Osteocyte (in vitro differentiated cells): ENCODE measurements at regions not wholly inside any gene's neighbourhood (a gene's known extent, or its start where the extent isn't known, plus 50 kb on each side); places are given as distances from the start of the nearest gene placed in this dataset.
"Not testable (repeated sequence)": the region's sequence is repeated elsewhere in the genome, so short reads cannot be mapped to it uniquely, and the experiment has no call there.

Experiments
- DNase-seq: peaks from one replicate; pipeline ENCODE4 v3.0.0; 2021; ENCODE audit warnings: mixed read lengths; ENCODE audit not compliant: unreplicated experiment; ENCODE audit errors: extremely low spot score
- H3K27ac Mint-ChIP-seq: one replicate; pipeline ENCODE4 v1.8.0; 2021; ENCODE audit warnings: mild to moderate bottlenecking, mixed read lengths; ENCODE audit not compliant: unreplicated experiment
- H3K27me3 Mint-ChIP-seq: one replicate; pipeline ENCODE4 v1.8.0; 2021; ENCODE audit warnings: mixed read lengths; ENCODE audit not compliant: unreplicated experiment
- H3K36me3 Mint-ChIP-seq: one replicate; pipeline ENCODE4 v1.8.0; 2021; ENCODE audit warnings: mixed read lengths; ENCODE audit not compliant: unreplicated experiment
- H3K4me1 Mint-ChIP-seq: one replicate; pipeline ENCODE4 v1.8.0; 2021; ENCODE audit warnings: mixed read lengths; ENCODE audit not compliant: unreplicated experiment
- H3K4me3 Mint-ChIP-seq: one replicate; pipeline ENCODE4 v1.8.0; 2021; ENCODE audit warnings: mild to moderate bottlenecking, moderate library complexity, mixed read lengths; ENCODE audit not compliant: unreplicated experiment
- H3K9me3 Mint-ChIP-seq: one replicate; pipeline ENCODE4 v1.8.0; 2021; ENCODE audit warnings: mixed read lengths; ENCODE audit not compliant: unreplicated experiment
- TF ChIP-seq, protein P1 (sequence below): fragments of 200-600 bp; sonication (generic); IDR thresholded peaks from 2 replicates; pipeline ENCODE4 v1.5.0; 2021; ENCODE audit warnings: antibody characterized with exemption, mild to moderate bottlenecking, moderate library complexity

GRCh38 chr17:21592774-21593173 lies 99.5 kb upstream of the KCNJ18 start:
- DNase-seq: no peak
- H3K27ac Mint-ChIP-seq: no peak overlapping the region
- H3K27me3 Mint-ChIP-seq: no peaks in the 10 kb centered on the region
- H3K4me1 Mint-ChIP-seq: no peaks in the 10 kb centered on the region
- TF ChIP-seq, protein P1, sequence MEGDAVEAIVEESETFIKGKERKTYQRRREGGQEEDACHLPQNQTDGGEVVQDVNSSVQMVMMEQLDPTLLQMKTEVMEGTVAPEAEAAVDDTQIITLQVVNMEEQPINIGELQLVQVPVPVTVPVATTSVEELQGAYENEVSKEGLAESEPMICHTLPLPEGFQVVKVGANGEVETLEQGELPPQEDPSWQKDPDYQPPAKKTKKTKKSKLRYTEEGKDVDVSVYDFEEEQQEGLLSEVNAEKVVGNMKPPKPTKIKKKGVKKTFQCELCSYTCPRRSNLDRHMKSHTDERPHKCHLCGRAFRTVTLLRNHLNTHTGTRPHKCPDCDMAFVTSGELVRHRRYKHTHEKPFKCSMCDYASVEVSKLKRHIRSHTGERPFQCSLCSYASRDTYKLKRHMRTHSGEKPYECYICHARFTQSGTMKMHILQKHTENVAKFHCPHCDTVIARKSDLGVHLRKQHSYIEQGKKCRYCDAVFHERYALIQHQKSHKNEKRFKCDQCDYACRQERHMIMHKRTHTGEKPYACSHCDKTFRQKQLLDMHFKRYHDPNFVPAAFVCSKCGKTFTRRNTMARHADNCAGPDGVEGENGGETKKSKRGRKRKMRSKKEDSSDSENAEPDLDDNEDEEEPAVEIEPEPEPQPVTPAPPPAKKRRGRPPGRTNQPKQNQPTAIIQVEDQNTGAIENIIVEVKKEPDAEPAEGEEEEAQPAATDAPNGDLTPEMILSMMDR: no peak
- H3K4me3 Mint-ChIP-seq: no peak overlapping the region
- H3K36me3 Mint-ChIP-seq: no peaks in the 10 kb centered on the region
- peaks cover 4% of the 10 kb centered on the region for H3K9me3 Mint-ChIP-seq

GRCh38 chr17:21593452-21594105 lies 98.7 kb upstream of the KCNJ18 start:
- H3K4me3 Mint-ChIP-seq, H3K9me3 Mint-ChIP-seq, H3K27me3 Mint-ChIP-seq, H3K27ac Mint-ChIP-seq, H3K4me1 Mint-ChIP-seq, H3K36me3 Mint-ChIP-seq, DNase-seq: not testable (repeated sequence)

DNA sequence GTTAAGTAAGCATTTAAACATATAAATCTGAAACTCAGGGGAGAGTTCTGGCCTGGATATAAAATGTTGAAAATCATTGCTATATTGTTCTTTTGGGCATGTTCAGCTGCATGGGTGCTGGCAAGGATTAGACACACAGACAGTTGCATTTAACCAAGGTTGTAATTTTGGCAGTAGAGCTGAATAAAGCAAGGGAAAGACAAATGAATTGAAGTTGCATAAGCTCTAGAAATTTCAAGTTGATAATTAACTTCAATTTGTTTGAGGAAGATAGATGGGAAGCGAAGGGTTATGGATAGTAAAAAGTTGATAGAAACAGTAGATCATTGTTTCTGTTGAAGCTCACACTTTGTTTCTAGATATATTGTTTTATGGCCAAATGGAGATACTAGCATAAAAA lies 97.2 kb upstream of the KCNJ18 start:
- no peak for DNase-seq
- Mint-ChIP-seq H3K27me3 (no peaks in the 10 kb centered on the region), H3K27ac (no peak overlapping the region), H3K36me3 (no peaks in the 10 kb centered on the region), H3K4me3 (no peak overlapping the region), H3K4me1 (no peaks in the 10 kb centered on the region), H3K9me3 (peaks cover 4% of the 10 kb centered on the region)
- TF ChIP-seq, protein P1: no peak

- Mint-ChIP-seq H3K27me3 (no peaks in the 10 kb centered on the region), H3K27ac (no peak overlapping the region), H3K4me3 (no peak overlapping the region), H3K36me3 (no peaks in the 10 kb centered on the region), H3K4me1 (no peaks in the 10 kb centered on the region), H3K9me3 (peaks cover 6% of the 10 kb centered on the region)
- no peak for DNase-seq
- TF ChIP-seq, protein P1: no peak
These were observed 90.1 kb upstream of the KCNJ18 start for GRCh38 chr17:21602176-21602575.

DNA sequence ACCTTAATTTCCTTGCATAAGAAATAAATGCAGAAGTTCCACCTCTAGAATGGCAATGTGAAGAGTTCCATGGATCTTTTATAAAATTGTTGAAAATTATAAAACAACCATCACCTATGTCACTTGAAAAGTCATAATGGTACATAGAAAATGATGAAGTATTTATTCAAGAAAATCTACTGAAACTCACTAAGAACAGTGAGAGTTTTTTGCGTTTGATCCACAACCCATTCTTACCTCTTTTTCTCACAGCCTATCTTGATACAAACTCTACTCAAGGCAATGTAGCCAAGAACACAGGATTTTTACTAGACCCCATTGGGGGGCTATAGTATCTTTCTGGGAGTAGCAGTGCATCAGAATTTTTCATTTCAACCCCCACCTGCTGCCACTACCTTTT lies 89.0 kb upstream of the KCNJ18 start:
- H3K27ac Mint-ChIP-seq, H3K4me3 Mint-ChIP-seq, DNase-seq, H3K36me3 Mint-ChIP-seq, H3K4me1 Mint-ChIP-seq, H3K9me3 Mint-ChIP-seq, H3K27me3 Mint-ChIP-seq: not testable (repeated sequence)

- not testable (repeated sequence) for H3K9me3 Mint-ChIP-seq, DNase-seq, H3K36me3 Mint-ChIP-seq
These were observed 80.9 kb upstream of the KCNJ18 start for GRCh38 chr17:21611443-21611842.

DNA sequence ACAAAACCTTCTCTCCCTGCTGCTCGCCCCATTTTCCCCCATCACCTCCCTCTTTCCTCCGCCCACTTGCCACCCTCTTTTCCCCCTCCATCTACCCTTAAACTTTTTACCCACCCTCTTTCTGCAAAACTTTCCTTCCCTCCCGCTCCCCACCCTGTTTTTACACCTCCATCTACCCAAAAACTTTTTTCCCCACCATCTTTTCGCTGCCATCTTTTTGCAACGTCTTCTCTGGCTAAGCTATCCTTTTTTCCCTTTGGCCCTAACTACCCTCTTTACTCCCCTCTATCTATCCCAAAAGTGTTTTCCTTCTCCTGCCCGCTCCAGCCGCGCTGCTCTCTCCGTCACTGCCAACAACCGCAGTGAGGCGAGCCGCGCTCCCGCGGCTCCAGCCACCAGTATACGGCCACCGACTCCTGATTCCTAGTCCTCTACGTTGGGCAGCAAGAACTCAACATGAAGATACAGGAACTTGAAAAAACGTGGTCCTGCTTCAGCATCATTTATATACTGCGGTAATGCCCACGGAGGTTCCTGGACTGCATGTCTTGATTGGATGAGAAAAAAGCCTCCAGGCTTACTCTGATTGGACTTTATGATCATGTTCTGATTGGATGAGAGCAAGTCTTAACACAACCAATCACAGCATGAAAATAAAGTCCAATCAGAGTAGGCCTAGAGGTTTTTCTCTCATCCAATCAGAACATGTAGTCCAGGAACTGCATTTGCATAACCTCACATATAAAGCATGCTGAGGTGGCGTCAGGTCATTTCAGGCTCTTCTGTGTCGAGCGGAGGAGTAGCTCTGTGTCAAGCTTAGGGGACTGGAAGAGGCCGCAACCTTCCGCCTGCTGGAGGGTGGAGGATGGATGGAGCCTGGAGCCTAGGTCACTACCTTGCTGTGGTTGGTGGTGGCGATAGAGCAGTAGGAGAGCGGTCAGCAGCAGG lies 79.9 kb upstream of the KCNJ18 start:
- H3K27ac Mint-ChIP-seq, H3K4me3 Mint-ChIP-seq, DNase-seq, H3K9me3 Mint-ChIP-seq, H3K4me1 Mint-ChIP-seq, H3K27me3 Mint-ChIP-seq, H3K36me3 Mint-ChIP-seq: not testable (repeated sequence)

More at GRCh38 chr17:21611443-21611842, 80.9 kb upstream of the KCNJ18 start:
- not testable (repeated sequence) for H3K27ac Mint-ChIP-seq, H3K4me3 Mint-ChIP-seq, H3K4me1 Mint-ChIP-seq, H3K27me3 Mint-ChIP-seq
